ENCODE measurements at regions not wholly inside any gene's neighbourhood (a gene's known extent, or its start where the extent isn't known, plus 50 kb on each side); places are given as distances from the start of the nearest gene placed in this dataset.

DNA sequence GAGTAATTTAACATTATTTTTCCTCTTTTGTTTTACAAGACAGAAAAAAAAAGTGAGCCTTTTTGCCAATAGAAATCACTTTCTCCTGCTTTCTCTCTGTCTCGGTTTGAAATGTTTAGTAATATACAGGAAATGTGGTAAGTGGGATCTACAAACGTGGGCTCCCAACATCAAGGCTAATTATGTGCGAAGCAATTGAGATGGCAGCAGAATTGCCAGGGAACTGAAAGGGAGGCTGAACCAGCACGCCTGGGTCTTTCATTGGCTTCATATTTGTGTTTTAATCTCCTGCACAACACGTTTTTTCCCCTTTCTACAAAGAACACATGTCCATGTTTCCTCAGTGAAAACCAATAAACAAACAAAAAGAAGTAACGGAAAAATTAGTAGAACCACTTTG is 743.9 kb upstream of the SOX9 start:
- no peak for DNase-seq

DNA sequence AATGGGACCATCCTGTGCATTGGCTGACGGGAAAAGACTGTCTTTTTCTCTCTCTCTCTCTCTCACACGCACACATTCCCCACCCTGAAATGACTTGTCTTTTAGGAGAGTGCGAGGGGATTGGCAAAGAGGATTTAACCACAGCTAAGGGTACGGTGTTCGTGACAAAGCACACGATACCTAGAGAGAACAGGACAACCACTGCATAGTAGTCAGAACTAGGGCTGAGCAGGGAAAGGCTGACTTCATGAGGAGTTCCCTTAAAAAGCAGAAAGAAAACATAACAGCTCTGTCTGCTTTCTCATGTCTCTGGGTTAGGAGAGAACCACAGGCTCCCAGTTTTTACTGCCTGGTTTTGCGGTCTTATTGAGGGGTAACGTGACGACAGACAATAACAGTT is 742.8 kb upstream of the SOX9 start:
- no peak for DNase-seq

DNA sequence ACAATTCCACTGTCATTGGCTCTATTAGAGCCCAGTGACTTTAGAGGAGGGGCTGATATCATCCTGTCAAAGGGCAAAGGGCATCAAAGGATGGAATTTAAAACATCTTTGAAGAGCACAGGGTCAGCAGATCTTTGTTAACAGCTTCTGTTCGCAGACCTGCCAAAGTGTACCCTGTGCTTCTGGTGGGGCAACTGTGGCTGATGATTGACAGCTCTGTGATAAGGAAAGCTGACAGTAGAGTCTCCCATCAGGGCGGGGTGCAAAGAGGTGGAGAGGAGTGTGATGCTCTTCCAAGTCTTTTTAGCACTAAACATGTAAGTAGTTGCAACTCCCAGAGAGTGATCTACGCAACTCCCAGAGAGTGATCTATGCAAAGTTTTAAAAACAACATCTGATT is 742.1 kb upstream of the SOX9 start:
- no peak for DNase-seq

DNA sequence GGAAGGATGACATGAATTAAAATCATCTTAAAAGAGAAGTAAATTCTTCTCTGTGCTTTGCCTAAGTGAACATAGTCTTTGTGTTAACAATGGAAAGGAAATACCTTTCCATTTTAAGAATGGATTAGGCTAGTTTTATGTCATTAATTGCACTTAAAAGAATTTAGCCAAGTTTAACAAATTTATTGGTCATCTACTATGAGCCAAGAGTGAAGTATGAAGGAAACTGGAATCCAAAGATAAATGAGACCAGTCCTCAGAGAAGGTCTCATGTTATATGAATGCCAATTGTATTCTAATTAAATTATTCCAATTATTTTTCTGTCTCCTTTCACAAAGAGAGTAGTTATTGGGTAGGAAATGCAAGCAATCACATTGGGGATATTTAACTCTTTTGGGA is 741.3 kb upstream of the SOX9 start:
- no peak for DNase-seq

DNA sequence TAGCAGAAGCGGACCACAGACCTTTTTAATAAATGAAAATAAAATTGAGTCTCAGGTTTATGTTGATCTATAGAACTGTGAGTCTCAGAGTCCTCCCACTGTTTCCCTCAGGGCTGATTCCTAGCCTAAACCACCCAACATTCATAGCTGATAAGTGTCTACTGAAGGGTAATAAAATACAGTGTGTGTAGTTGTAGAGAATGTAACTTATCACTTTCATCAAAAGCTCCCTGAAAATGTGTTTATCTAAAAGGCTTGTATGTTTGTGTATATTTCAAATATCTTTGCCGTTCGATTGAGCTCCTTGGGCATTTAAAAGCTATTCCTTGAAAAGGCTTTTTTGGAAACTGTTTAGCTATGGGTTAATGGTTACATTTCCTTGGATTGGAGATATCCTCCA is 740.3 kb upstream of the SOX9 start:
- no peak for DNase-seq

DNA sequence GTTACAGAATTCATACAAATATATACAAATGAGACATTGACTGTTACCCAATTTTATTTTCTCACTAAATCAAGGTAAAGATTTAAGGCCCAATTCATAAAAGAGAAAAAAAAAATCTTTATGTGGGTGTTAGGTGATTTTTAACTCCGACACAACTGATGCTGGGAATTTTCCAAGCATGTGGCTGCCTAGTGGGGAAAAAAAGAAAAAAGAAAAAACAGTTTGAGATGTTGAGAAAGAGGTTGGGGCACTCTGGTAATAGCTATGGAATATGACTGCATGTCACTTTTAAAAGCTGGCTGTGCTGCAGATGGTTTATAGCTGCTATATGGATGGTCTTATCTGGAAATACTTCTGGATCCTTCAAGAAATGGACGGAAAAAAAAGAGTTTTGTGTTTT is 739.9 kb upstream of the SOX9 start:
- DNase-seq: no peak

DNA sequence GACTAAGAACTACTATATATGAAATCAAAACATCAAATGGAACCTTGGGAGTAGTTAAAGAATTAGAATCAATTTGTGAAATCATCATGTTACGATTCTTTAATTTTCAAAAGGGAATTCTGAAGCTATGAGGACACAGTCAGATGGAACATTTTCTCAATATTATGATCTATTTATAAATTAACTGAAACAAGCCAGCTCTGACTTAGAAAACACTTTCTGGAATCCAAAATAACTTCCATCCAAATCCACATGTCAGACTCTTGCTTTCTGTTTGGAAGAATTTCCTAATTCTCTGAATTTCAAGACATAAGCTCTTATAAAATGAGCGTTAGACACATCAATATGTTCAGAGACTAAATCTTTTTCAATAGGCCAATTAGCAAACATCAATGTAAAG is 737.7 kb upstream of the SOX9 start:
- no peak for DNase-seq

DNA sequence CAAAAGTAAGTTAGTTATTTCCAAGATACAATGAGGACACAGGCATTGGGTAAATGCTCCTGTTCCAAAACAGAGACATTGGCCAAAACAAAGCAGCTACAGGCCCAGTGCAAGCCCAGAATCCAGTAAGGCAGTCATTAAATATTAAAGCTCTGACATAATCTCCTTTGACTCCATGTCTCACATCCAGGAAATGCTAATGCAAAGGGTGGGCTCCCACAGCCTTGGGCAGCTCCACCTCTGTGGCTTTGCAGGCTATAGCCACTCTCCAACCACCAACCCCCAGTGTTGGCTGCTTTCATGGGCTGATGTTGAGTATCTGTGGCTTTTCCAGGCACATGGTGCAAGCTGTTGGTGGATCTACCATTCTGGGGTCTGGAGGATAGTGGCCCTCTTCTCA is 733.4 kb upstream of the SOX9 start:
- no peak for DNase-seq

DNA sequence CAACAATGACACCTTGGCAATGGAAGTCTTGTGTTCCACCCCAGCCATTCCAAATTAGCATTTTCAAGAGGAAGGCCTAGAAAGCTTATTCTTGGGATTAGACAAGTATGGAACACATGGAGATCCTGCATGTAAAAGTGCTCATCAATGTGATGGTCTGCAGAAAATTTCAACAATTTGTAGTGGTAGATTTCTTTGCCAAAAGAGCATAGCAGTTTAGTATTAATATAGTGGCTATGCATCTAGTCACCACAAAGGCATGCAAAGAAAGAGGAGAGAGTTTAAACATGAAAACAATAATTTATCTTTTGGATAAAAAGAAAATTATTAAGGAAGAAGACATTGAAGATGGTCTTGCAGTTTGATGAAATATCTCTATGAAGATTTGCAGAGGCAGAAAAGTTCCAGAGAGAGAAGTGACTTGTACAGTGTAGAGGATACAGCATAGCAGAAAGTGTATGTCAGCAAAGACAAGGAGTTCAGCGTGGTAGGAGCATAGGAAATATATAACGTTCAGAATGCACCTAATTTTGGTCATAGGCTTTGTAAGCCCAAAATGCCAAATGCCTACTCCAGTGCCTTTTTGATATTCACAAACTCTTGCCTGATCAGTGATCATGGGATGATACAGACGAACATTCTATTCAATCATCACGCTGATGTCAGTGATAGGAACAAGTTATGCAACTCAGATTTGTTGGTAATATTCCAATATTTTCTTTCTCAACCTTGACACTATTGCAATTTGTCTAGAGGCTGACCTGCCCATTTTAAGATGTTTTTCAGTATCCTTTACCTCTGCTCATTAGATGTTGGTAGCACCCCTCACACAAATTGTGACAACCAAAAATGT is 727.9 kb upstream of the SOX9 start:
- no peak for DNase-seq

DNA sequence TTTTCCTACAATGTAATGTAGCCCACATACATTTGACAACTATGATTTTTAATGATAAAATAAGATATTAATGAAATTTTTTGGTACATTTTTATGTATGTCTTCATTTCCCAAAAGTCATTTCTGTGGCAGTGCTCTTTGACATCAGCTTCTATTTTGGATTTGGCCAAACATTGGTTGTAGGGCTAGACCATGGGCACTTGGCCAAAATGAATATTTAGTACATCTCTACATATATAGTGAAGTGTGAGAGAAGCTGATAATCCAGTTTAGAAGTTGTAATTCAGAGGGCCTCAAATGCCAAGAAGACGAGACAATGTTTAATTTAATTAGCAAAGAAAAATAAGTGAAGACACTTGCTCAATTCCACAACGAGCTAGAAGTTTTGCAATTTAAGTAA is 724.9 kb upstream of the SOX9 start:
- no peak for DNase-seq

DNA sequence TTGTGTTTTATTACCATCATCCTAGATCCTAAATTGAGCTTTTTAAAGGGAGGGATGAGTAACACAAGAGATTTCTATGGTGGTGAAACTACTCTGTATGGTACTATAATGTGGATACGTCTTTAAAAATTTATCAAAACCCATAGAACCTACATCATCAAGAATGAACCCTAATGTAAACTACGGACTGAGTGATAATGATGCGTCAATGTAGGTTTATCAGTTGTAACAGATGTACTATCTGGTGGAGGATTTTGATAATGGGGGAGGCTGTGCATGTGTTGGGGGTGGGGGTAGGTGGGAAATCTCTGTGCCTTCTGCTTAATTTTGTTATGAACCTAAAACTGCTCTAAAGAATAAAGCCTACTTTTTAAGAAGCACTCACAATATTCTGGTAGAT is 724.1 kb upstream of the SOX9 start:
- DNase-seq: no peak

DNA sequence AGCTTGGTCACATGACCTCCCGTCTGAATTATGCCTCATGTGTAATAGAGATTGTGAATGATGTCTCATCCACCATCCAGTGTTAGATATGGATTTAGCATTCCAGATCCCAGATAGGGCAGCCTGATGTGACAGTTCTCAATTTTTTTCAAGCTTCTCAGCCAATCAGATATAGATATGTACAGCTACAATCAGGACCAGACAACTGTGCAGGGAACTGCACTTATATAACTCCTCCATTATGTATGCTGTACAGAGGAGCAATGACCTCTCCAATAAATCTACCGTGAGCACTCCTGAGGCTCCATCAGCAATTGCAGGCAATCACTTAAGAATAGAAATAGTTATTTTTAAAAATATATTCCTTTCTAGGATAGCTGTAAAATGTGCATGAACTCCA is 722.8 kb upstream of the SOX9 start:
- no peak for DNase-seq

DNA sequence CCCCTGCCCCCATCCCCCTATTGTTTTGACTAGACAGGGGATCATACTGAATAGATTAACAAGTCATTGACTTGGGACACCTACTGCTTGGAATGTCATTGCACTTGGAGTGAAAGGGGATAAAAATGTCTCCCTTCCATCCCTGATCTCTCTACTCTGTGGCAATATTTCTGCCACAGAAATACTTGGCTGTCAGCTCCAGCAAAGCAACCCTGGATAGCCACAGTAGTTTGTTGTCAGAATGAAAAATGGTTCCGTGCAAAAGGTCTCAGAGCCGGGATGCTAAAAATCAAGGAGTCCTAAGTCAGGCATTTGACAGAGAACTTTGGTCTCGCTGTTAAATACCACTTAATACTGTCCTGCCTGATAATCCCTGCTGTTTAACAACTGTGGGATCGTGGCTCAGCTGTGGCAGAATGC is 722.0 kb upstream of the SOX9 start:
- no peak for DNase-seq

DNA sequence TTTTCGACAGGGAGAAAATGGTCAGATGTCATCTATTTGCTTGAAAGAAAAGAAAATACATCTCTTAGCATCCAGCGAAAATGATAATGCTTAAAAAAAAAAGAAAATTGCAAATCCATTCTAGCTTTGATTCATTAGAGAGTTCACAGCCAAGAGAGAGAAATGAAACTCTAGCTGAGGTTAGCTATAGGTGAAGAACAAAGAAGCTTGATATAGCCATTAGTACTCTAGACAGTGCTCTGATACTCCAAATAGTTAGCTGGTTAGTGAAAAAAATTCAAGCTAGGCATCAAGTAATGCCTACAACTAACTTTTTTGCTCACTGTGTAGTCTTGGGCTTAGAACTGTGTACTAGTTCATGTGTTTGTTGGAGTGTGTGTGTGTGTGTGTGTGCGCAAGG is 721.6 kb upstream of the SOX9 start:
- DNase-seq: no peak

DNA sequence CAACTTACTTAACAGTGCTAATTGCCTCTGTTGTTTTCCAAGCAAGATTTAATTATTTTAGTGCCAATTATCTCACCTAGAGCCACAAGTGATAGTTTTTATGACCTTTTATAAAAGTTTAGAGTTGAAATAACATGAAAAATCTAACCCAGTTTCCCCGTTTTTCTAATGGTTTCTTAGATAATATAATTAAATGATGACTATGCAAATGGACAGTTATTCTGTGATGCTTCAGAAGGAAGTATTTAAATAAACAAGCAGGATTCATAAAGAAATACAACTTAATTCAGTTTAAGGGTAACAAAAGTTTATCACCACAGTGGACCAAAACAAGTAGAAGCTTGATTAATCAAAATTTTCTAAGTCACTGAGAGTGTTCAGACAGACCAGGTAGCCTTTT is 721.2 kb upstream of the SOX9 start:
- DNase-seq: no peak

DNA sequence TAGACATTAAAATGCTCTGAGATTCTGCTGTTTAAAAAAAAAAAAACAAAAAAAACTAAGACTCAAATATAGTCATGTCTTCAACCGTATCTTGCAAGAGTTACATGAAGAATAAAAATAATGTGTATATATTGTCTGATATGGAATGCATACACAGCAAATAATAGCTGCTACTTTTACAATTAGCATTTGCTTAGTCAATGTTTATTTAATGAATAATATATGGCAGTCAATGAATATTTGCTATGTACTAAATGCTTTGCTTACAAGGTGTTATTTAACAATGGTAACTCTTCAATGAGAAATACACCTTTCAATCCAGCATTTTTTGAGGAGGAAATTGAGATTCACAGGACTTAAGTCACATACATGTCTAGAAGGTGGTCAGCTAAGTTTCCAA is 718.8 kb upstream of the SOX9 start:
- DNase-seq: no peak

DNA sequence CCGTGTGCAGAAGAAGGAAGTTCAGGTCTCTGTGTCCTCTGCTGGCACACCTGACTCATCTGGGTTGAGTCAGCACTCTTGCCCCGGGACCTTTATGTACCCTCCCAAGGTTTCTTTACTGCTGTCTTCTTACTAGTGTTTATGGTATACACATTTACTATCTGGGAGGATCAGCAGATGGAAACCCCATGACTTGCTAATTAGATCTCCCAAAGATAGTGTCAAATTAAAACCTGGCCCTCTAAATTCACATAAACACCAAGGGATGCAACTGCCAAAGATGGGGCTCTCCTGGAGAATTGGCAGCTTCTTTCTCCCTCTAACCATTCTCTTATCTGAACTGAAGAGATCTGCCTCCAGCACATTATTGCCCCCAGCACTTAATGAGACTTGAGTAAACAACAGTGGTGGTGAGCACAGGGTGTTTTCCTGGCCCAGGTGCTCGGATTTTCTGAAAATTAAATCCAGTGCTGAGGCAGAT is 718.1 kb upstream of the SOX9 start:
- no peak for DNase-seq

DNA sequence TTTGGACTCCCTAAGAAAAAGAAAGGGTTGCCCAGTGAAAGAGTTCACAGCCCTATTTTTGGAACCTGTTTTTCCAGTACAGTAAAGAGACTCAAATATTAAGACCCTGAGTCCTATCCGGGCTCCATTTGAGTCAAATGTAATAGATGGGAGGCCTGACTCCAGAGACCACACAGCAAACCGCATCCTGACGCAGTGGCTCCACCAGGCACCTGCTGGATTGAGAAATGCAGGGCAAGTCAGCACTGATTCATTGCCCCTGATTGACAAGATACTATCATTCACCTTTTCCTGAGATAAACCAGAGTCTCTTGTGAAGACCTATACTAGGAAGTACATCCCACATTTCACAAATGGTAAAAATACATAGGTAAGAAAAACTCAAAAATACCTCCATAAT is 715.7 kb upstream of the SOX9 start:
- DNase-seq: no peak

DNA sequence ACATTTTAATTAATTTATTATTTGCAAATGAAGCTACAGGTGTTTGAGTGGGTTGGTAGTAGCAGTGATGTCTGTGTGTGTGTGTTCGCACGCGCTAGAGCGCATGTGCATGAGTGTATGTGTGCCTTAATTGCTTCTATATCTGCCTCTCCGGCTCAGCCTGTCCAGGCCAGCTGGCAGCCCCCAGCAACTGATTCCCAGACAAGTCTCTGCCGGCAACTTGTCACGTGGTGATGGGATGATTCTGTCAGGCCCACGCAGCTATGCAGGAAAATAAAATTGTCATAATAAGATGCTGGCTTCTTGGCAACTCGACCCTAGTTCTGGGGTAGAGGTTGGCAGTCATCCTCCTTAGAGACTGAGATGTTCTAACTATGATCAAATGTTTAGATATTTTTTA is 712.8 kb upstream of the SOX9 start:
- no peak for DNase-seq

DNA sequence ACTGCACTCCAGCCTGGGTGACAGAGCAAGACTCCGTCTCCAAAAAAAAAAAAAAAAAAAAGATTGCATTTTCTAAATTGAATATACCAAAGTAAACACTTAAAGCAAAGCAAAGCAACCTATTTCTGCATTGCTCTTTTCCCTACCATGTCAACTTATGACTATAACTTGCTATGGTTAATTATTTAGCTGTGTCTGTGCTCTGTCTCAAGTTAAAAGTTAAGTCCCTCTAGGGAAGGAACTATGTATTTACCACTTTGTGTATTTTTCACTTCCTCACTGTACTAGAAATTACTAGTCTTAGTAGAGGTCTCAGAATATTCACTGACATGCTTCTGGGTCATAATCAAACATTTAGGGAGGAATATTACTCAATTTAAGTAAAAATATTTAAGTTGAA is 711.7 kb upstream of the SOX9 start:
- DNase-seq: no peak

DNA sequence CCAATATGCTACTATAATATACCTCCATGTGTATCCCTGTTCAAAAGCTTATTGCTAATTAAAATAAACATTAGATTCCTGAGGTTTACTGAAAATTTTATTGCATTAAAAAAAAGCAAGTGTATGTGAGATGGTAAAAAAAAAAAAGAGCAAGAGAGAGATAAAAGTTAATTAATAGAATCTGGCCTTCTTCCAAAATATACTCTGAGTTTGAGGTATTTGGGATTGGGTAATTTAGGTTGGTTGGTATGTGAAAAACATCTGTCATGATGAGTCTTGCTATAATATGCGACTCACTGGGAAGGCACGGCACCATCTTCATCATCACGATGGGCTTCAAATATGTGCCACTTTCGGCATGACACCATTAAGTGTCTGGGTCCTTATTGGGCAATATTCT is 711.1 kb upstream of the SOX9 start:
- no peak for DNase-seq

DNA sequence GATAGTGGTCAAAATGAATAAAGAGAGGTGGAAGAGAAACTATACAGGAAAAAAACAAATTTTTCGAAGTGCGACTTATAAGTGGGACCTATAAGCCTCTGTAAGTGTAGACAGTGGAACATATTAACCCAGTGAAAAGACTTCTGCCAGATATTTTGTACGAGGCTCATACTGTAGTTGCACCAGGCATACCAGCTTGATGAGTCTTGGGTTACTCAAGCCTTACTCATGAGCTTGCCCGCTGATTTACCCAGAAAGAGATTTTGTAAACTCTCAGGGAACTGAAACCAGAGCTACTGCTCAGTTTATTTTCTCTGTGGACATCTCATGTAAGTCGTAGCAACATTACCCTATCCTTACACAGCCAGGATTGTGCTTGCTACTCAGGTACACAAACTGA is 708.0 kb upstream of the SOX9 start:
- no peak for DNase-seq

DNA sequence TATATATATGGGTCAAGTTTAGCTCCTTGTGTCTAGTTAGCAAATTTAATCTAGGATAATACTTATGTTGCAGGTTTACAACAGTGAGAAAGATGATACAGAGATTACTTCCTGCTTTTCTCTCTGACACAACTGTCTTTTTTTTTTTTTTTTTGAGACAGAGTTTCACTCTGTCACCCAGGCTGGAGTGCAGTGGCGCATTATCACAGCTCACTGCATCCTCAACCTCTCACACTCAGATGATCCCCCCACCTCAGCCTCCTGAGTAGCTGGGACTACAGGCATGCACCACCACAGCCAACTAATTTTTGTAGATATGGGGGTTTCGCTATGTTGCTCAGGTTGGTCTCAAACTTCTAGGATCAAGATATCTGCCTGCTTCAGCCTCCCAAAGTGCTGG is 706.9 kb upstream of the SOX9 start:
- no peak for DNase-seq

DNA sequence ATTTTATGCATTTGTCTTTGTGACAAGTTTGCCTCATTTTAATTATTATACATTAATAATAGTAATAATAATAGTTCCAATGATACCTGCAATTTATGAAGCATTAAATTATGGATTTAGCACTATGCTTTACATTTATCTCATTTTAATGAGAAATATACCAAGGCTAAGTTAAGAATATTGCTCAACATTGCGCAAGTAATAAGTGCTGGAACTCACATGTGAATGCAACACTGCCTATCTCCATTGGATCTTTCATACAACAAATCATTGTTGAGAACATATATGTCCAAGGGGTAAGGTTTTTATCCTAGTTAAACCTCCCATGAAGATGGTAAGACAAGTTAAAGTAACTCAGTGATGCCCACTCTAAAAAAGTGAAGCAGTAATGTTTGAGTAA is 703.7 kb upstream of the SOX9 start:
- no peak for DNase-seq

DNA sequence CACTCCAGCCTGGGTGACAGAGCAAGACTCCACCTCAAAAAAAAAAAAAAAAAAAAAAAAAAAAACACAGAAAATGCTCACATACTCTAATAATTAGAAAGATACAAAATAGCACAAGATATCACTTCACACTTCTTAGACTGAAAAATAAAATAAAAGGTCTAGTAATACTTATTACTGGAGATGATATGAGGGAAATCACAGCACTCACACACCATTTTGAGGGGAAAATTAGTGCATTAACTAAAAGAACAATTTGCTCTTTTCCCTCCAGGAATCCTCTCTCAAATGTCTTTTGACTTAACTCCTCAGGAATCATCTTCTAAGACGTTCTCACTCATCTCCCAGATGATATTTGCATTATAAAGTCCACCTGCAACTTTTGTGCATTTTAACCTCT is 697.9 kb upstream of the SOX9 start:
- DNase-seq: no peak

All from NCI-H526 treated with DMSO at 0.1 percent for 48 hours (cell line).